Smooth muscle cell (in vitro differentiated cells): ENCODE measurements at regions not wholly inside any gene's neighbourhood (a gene's known extent, or its start where the extent isn't known, plus 50 kb on each side); places are given as distances from the start of the nearest gene placed in this dataset.

ENCODE experiments used
- DNase-seq: peaks from one replicate; lab custom pipeline; 2025; ENCODE audit not compliant: unreplicated experiment; lab: John Stamatoyannopoulos, UW
- H2AFZ ChIP-seq: fragments of 200-600 bp; sonication (generic); 2 replicates; pipeline ENCODE4 v1.6.0; 2016; ENCODE audit warnings: antibody characterized with exemption, low read depth, mild to moderate bottlenecking
- H3F3A ChIP-seq: fragments of 200-600 bp; sonication (generic); 2 replicates; pipeline ENCODE4 v1.6.0; 2017; ENCODE audit warnings: antibody characterized with exemption, low read depth
- H3K27ac ChIP-seq: fragments of 200-600 bp; sonication (generic); 2 replicates; pipeline ENCODE4 v1.5.1; 2016; ENCODE audit warnings: low read depth, mild to moderate bottlenecking
- H3K27me3 ChIP-seq: fragments of 200-600 bp; sonication (generic); 2 replicates; pipeline ENCODE4 v1.6.1; 2016; ENCODE audit warnings: low read depth, mild to moderate bottlenecking
- H3K36me3 ChIP-seq: fragments of 200-600 bp; sonication (generic); 2 replicates; pipeline ENCODE4 v1.5.1; 2016; ENCODE audit warnings: low read depth
- H3K4me1 ChIP-seq: fragments of 200-600 bp; sonication (generic); 2 replicates; pipeline ENCODE4 v1.5.1; 2016; ENCODE audit warnings: low read depth
- H3K4me2 ChIP-seq: fragments of 200-600 bp; sonication (generic); 2 replicates; pipeline ENCODE4 v1.6.0; 2016; ENCODE audit warnings: mild to moderate bottlenecking
- H3K4me3 ChIP-seq: fragments of 200-600 bp; sonication (generic); 2 replicates; pipeline ENCODE4 v1.5.1; 2016; ENCODE audit warnings: mild to moderate bottlenecking
- H3K79me2 ChIP-seq: fragments of 200-600 bp; sonication (generic); 2 replicates; pipeline ENCODE4 v1.6.0; 2016; ENCODE audit warnings: low read depth, mild to moderate bottlenecking
- H3K9ac ChIP-seq: fragments of 200-600 bp; sonication (generic); 2 replicates; pipeline ENCODE4 v1.6.0; 2016; ENCODE audit warnings: low read depth
- H3K9me3 ChIP-seq: fragments of 200-600 bp; sonication (generic); replicated peaks from 2 replicates; pipeline ENCODE4 v1.5.1; 2016; ENCODE audit warnings: low read depth
- H4K20me1 ChIP-seq: fragments of 200-600 bp; sonication (generic); 2 replicates; pipeline ENCODE4 v1.6.0; 2016; ENCODE audit warnings: low read depth
- WGBS: methylation state at CpG from one replicate; pipeline ENCODE4 v1.1.7; 2016; ENCODE audit warnings: low lambda C conversion rate; 5-methylcytosine and 5-hydroxymethylcytosine counted together
- TF ChIP-seq, protein P1 (sequence below): fragments of 200-600 bp; sonication (generic); IDR thresholded peaks from 2 replicates; pipeline ENCODE4 v1.5.1; 2017; ENCODE audit warnings: borderline replicate concordance, mild to moderate bottlenecking, antibody characterized with exemption; ENCODE audit not compliant: insufficient read depth, poor library complexity, severe bottlenecking

DNA sequence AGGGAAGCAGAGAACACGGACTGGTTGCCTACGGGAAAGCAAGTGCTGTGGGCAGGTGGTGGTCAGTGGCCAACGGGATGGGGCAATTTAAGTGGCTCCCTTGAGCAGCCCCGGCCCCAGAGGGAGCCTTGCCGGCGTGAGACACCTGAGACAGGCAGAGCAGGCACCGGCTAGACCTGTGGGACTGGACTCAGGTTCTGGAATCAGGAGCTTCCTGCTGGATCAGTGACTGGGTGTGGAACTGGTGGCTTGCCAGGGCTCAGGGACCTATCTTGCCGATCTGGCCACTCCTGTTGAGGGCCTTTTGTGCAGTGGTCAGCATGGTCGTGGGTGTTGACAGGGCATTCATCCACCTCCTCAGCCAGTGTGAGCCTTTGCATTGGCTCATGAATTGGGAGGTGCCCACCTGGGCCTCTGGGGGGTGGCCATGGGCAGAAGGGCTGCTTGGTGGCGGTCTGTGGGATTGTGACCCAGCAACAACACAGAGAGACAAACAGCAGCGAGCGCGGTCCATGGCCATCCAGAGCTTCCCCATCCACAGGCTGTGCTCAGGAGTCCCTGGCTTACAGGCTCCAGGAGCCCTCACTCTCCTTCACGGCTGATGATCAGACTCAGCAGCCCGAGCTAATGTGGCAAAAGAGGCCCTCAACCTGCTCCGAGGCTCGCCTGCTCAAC lies 85.4 kb upstream of the ZNF516 start:
- H3K36me3 ChIP-seq: no peaks in the 10 kb centered on the region
- TF ChIP-seq, protein P1, sequence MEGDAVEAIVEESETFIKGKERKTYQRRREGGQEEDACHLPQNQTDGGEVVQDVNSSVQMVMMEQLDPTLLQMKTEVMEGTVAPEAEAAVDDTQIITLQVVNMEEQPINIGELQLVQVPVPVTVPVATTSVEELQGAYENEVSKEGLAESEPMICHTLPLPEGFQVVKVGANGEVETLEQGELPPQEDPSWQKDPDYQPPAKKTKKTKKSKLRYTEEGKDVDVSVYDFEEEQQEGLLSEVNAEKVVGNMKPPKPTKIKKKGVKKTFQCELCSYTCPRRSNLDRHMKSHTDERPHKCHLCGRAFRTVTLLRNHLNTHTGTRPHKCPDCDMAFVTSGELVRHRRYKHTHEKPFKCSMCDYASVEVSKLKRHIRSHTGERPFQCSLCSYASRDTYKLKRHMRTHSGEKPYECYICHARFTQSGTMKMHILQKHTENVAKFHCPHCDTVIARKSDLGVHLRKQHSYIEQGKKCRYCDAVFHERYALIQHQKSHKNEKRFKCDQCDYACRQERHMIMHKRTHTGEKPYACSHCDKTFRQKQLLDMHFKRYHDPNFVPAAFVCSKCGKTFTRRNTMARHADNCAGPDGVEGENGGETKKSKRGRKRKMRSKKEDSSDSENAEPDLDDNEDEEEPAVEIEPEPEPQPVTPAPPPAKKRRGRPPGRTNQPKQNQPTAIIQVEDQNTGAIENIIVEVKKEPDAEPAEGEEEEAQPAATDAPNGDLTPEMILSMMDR: no peak
- H4K20me1 ChIP-seq: no peaks in the 10 kb centered on the region
- no peak overlapping the region for H3K27ac ChIP-seq
- no peaks in the 10 kb centered on the region for H3K4me1 ChIP-seq
- no peaks in the 10 kb centered on the region for H3F3A ChIP-seq
- H3K79me2 ChIP-seq: no peaks in the 10 kb centered on the region
- no peak overlapping the region for H3K4me3 ChIP-seq
- 96% methylated on average over 17 of the region's 17 CpGs for WGBS
- no peak overlapping the region for H3K9ac ChIP-seq
- H3K9me3 ChIP-seq: no peaks in the 10 kb centered on the region
- H3K27me3 ChIP-seq: no peaks in the 10 kb centered on the region
- no peak overlapping the region for H3K4me2 ChIP-seq
- DNase-seq: no peak
- H2AFZ ChIP-seq: no peak overlapping the region

DNA sequence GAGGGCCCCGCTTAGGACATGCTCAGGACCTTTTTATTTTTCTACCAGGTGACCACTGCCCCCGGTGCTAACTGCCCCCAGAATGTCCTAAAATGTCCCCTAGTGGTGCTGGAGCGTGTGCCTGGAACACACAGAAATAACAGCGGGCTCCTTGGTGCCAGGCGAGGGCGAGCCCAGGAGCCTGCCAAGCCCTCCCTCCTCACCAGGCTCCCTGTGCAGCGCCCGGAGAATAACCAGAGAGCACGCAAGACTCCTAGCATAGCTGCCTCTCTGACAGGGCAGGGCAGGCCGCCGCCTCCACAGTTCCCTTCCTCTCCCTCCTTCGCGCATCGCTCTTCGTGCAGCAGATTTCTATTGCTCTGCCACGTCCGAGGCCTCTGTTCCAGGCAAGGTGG lies 84.3 kb upstream of the ZNF516 start:
- WGBS: 96% methylated on average over 17 of the region's 17 CpGs
- H3K79me2 ChIP-seq: no peaks in the 10 kb centered on the region
- no peak overlapping the region for H3K9ac ChIP-seq
- no peak overlapping the region for H3K4me3 ChIP-seq
- H4K20me1 ChIP-seq: no peaks in the 10 kb centered on the region
- no peaks in the 10 kb centered on the region for H3K9me3 ChIP-seq
- H3K4me1 ChIP-seq: no peaks in the 10 kb centered on the region
- no peaks in the 10 kb centered on the region for H3K36me3 ChIP-seq
- no peak for DNase-seq
- no peak overlapping the region for H3K27ac ChIP-seq
- H3K4me2 ChIP-seq: no peak overlapping the region
- H3K27me3 ChIP-seq: no peaks in the 10 kb centered on the region
- TF ChIP-seq, protein P1: no peak
- no peaks in the 10 kb centered on the region for H3F3A ChIP-seq
- H2AFZ ChIP-seq: no peak overlapping the region

GRCh38 chr18:76578571-76579300 lies 83.7 kb upstream of the ZNF516 start:
- H3K4me3 ChIP-seq: no peak overlapping the region
- H3K9ac ChIP-seq: no peak overlapping the region
- H3K36me3 ChIP-seq: no peaks in the 10 kb centered on the region
- no peaks in the 10 kb centered on the region for H3K79me2 ChIP-seq
- H2AFZ ChIP-seq: no peak overlapping the region
- H3K4me2 ChIP-seq: no peak overlapping the region
- DNase-seq: no peak
- TF ChIP-seq, protein P1: no peak
- no peak overlapping the region for H3K27ac ChIP-seq
- WGBS: 71% methylated on average over 38 of the region's 39 CpGs
- H3F3A ChIP-seq: no peaks in the 10 kb centered on the region
- H3K4me1 ChIP-seq: no peaks in the 10 kb centered on the region
- no peaks in the 10 kb centered on the region for H4K20me1 ChIP-seq
- H3K27me3 ChIP-seq: no peaks in the 10 kb centered on the region
- no peaks in the 10 kb centered on the region for H3K9me3 ChIP-seq
